ENCODE measurements at regions not wholly inside any gene's neighbourhood (a gene's known extent, or its start where the extent isn't known, plus 50 kb on each side); places are given as distances from the start of the nearest gene placed in this dataset.

GRCh38 chr14:97329701-97330100 lies 532.5 kb downstream of the VRK1 start:
- Histone ChIP-seq H3K27me3 (ENCODE audit: control insufficient read depth in 5 of 5, insufficient read depth in 4 of 5, low read length in 5 of 5) (peaks cover 0 to 4% (median 0%) of the 10 kb centered on the region in 5 donors), H3K4me1 (ENCODE audit: control insufficient read depth in 5 of 5, insufficient read depth in 5 of 5, low read length in 5 of 5) (no peaks in the 10 kb centered on the region), H3K9ac (ENCODE audit: low read length in 5 of 5) (no peak overlapping the region), H3K36me3 (ENCODE audit: control insufficient read depth in 5 of 5, insufficient read depth in 5 of 5, low read length in 5 of 5) (no peaks in the 10 kb centered on the region), H3K4me3 (ENCODE audit: low read depth in 1 of 5, low read length in 5 of 5) (no peak overlapping the region), H3K9me3 (ENCODE audit: control insufficient read depth in 5 of 5, low read length in 5 of 5) (peaks cover 0 to 4% (median 2%) of the 10 kb centered on the region in 5 donors), H3K27ac (ENCODE audit: low read depth, low read length) (no peak overlapping the region)

GRCh38 chr14:97331058-97331457 lies 533.9 kb downstream of the VRK1 start:
- Histone ChIP-seq H3K4me3 (ENCODE audit: low read depth in 1 of 5, low read length in 5 of 5) (no peak overlapping the region), H3K9ac (ENCODE audit: low read length in 5 of 5) (no peak overlapping the region), H3K9me3 (ENCODE audit: control insufficient read depth in 5 of 5, low read length in 5 of 5) (peaks cover 0 to 4% (median 2%) of the 10 kb centered on the region in 5 donors), H3K27ac (ENCODE audit: low read depth, low read length) (no peak overlapping the region), H3K4me1 (ENCODE audit: control insufficient read depth in 5 of 5, insufficient read depth in 5 of 5, low read length in 5 of 5) (no peaks in the 10 kb centered on the region), H3K36me3 (ENCODE audit: control insufficient read depth in 5 of 5, insufficient read depth in 5 of 5, low read length in 5 of 5) (no peaks in the 10 kb centered on the region), H3K27me3 (ENCODE audit: control insufficient read depth in 5 of 5, insufficient read depth in 4 of 5, low read length in 5 of 5) (peaks cover 0 to 4% (median 0%) of the 10 kb centered on the region in 5 donors)

- Histone ChIP-seq H3K4me3 (ENCODE audit: low read depth in 1 of 5, low read length in 5 of 5) (no peak overlapping the region), H3K27ac (ENCODE audit: low read depth, low read length) (no peak overlapping the region), H3K4me1 (ENCODE audit: control insufficient read depth in 5 of 5, insufficient read depth in 5 of 5, low read length in 5 of 5) (no peaks in the 10 kb centered on the region), H3K27me3 (ENCODE audit: control insufficient read depth in 5 of 5, insufficient read depth in 4 of 5, low read length in 5 of 5) (peaks cover 0 to 4% (median 0%) of the 10 kb centered on the region in 5 donors), H3K36me3 (ENCODE audit: control insufficient read depth in 5 of 5, insufficient read depth in 5 of 5, low read length in 5 of 5) (no peaks in the 10 kb centered on the region), H3K9ac (ENCODE audit: low read length in 5 of 5) (no peak overlapping the region), H3K9me3 (ENCODE audit: control insufficient read depth in 5 of 5, low read length in 5 of 5) (peaks cover 0 to 4% (median 2%) of the 10 kb centered on the region in 5 donors)
Measured at GRCh38 chr14:97331526-97331925, 534.3 kb downstream of the VRK1 start.

GRCh38 chr14:97336179-97336578 lies 539.0 kb downstream of the VRK1 start:
- Histone ChIP-seq H3K9me3 (ENCODE audit: control insufficient read depth in 5 of 5, low read length in 5 of 5) (peaks cover 0 to 4% (median 0%) of the 10 kb centered on the region in 5 donors), H3K9ac (ENCODE audit: low read length in 5 of 5) (no peak overlapping the region), H3K36me3 (ENCODE audit: control insufficient read depth in 5 of 5, insufficient read depth in 5 of 5, low read length in 5 of 5) (no peaks in the 10 kb centered on the region), H3K27me3 (ENCODE audit: control insufficient read depth in 5 of 5, insufficient read depth in 4 of 5, low read length in 5 of 5) (peaks cover 0 to 6% (median 0%) of the 10 kb centered on the region in 5 donors), H3K4me1 (ENCODE audit: control insufficient read depth in 5 of 5, insufficient read depth in 5 of 5, low read length in 5 of 5) (no peaks in the 10 kb centered on the region), H3K27ac (ENCODE audit: low read depth, low read length) (no peak overlapping the region), H3K4me3 (ENCODE audit: low read depth in 1 of 5, low read length in 5 of 5) (no peak overlapping the region)

GRCh38 chr14:97336816-97337215 lies 539.6 kb downstream of the VRK1 start:
- Histone ChIP-seq H3K4me3 (ENCODE audit: low read depth in 1 of 5, low read length in 5 of 5) (no peak overlapping the region), H3K9ac (ENCODE audit: low read length in 5 of 5) (no peak overlapping the region), H3K27ac (ENCODE audit: low read depth, low read length) (no peak overlapping the region), H3K9me3 (ENCODE audit: control insufficient read depth in 5 of 5, low read length in 5 of 5) (peaks cover 0 to 4% (median 0%) of the 10 kb centered on the region in 5 donors), H3K36me3 (ENCODE audit: control insufficient read depth in 5 of 5, insufficient read depth in 5 of 5, low read length in 5 of 5) (no peaks in the 10 kb centered on the region), H3K4me1 (ENCODE audit: control insufficient read depth in 5 of 5, insufficient read depth in 5 of 5, low read length in 5 of 5) (no peaks in the 10 kb centered on the region), H3K27me3 (ENCODE audit: control insufficient read depth in 5 of 5, insufficient read depth in 4 of 5, low read length in 5 of 5) (peaks cover 0 to 6% (median 0%) of the 10 kb centered on the region in 5 donors)

GRCh38 chr14:97337267-97337666 lies 540.1 kb downstream of the VRK1 start:
- Histone ChIP-seq H3K27ac (ENCODE audit: low read depth, low read length) (no peak overlapping the region), H3K4me3 (ENCODE audit: low read depth in 1 of 5, low read length in 5 of 5) (no peak overlapping the region), H3K36me3 (ENCODE audit: control insufficient read depth in 5 of 5, insufficient read depth in 5 of 5, low read length in 5 of 5) (no peaks in the 10 kb centered on the region), H3K27me3 (ENCODE audit: control insufficient read depth in 5 of 5, insufficient read depth in 4 of 5, low read length in 5 of 5) (peaks cover 0 to 6% (median 0%) of the 10 kb centered on the region in 5 donors), H3K9ac (ENCODE audit: low read length in 5 of 5) (no peak overlapping the region), H3K9me3 (ENCODE audit: control insufficient read depth in 5 of 5, low read length in 5 of 5) (peaks cover 0 to 4% (median 0%) of the 10 kb centered on the region in 5 donors), H3K4me1 (ENCODE audit: control insufficient read depth in 5 of 5, insufficient read depth in 5 of 5, low read length in 5 of 5) (no peaks in the 10 kb centered on the region)

GRCh38 chr14:97337670-97338069 lies 540.5 kb downstream of the VRK1 start:
- Histone ChIP-seq H3K9me3 (ENCODE audit: control insufficient read depth in 5 of 5, low read length in 5 of 5) (peaks cover 0 to 4% (median 0%) of the 10 kb centered on the region in 5 donors), H3K4me1 (ENCODE audit: control insufficient read depth in 5 of 5, insufficient read depth in 5 of 5, low read length in 5 of 5) (no peaks in the 10 kb centered on the region), H3K27ac (ENCODE audit: low read depth, low read length) (no peak overlapping the region), H3K27me3 (ENCODE audit: control insufficient read depth in 5 of 5, insufficient read depth in 4 of 5, low read length in 5 of 5) (peaks cover 0 to 6% (median 0%) of the 10 kb centered on the region in 5 donors), H3K4me3 (ENCODE audit: low read depth in 1 of 5, low read length in 5 of 5) (no peak overlapping the region), H3K9ac (ENCODE audit: low read length in 5 of 5) (no peak overlapping the region), H3K36me3 (ENCODE audit: control insufficient read depth in 5 of 5, insufficient read depth in 5 of 5, low read length in 5 of 5) (no peaks in the 10 kb centered on the region)

- no peaks in the 10 kb centered on the region for H3K4me1 ChIP-seq (ENCODE audit: control insufficient read depth in 5 of 5, insufficient read depth in 5 of 5, low read length in 5 of 5)
- no peaks in the 10 kb centered on the region for H3K9me3 ChIP-seq (ENCODE audit: control insufficient read depth in 5 of 5, low read length in 5 of 5)
- no peak overlapping the region for H3K4me3 ChIP-seq (ENCODE audit: low read depth in 1 of 5, low read length in 5 of 5)
- H3K27ac ChIP-seq (ENCODE audit: low read depth, low read length), result no peak overlapping the region
- no peak overlapping the region for H3K9ac ChIP-seq (ENCODE audit: low read length in 5 of 5)
- no peaks in the 10 kb centered on the region for H3K36me3 ChIP-seq (ENCODE audit: control insufficient read depth in 5 of 5, insufficient read depth in 5 of 5, low read length in 5 of 5)
- peaks cover 0 to 4% (median 0%) of the 10 kb centered on the region in 5 donors for H3K27me3 ChIP-seq (ENCODE audit: control insufficient read depth in 5 of 5, insufficient read depth in 4 of 5, low read length in 5 of 5)
Measured at GRCh38 chr14:97344666-97345065, 547.5 kb downstream of the VRK1 start.

- H3K4me1 ChIP-seq (ENCODE audit: control insufficient read depth in 5 of 5, insufficient read depth in 5 of 5, low read length in 5 of 5), result no peaks in the 10 kb centered on the region
- H3K9me3 ChIP-seq (ENCODE audit: control insufficient read depth in 5 of 5, low read length in 5 of 5), result no peaks in the 10 kb centered on the region
- H3K4me3 ChIP-seq (ENCODE audit: low read depth in 1 of 5, low read length in 5 of 5), result no peak overlapping the region
- no peak overlapping the region for H3K9ac ChIP-seq (ENCODE audit: low read length in 5 of 5)
- H3K27me3 ChIP-seq (ENCODE audit: control insufficient read depth in 5 of 5, insufficient read depth in 4 of 5, low read length in 5 of 5), result peaks cover 0 to 4% (median 0%) of the 10 kb centered on the region in 5 donors
- no peak overlapping the region for H3K27ac ChIP-seq (ENCODE audit: low read depth, low read length)
- no peaks in the 10 kb centered on the region for H3K36me3 ChIP-seq (ENCODE audit: control insufficient read depth in 5 of 5, insufficient read depth in 5 of 5, low read length in 5 of 5)
Measured at GRCh38 chr14:97346675-97347074, 549.5 kb downstream of the VRK1 start.

GRCh38 chr14:97349463-97349862 lies 552.3 kb downstream of the VRK1 start:
- Histone ChIP-seq H3K36me3 (ENCODE audit: control insufficient read depth in 5 of 5, insufficient read depth in 5 of 5, low read length in 5 of 5) (no peaks in the 10 kb centered on the region), H3K27ac (ENCODE audit: low read depth, low read length) (no peak overlapping the region), H3K27me3 (ENCODE audit: control insufficient read depth in 5 of 5, insufficient read depth in 4 of 5, low read length in 5 of 5) (peaks cover 0 to 4% (median 0%) of the 10 kb centered on the region in 5 donors), H3K4me3 (ENCODE audit: low read depth in 1 of 5, low read length in 5 of 5) (no peak overlapping the region), H3K9ac (ENCODE audit: low read length in 5 of 5) (no peak overlapping the region), H3K9me3 (ENCODE audit: control insufficient read depth in 5 of 5, low read length in 5 of 5) (no peaks in the 10 kb centered on the region), H3K4me1 (ENCODE audit: control insufficient read depth in 5 of 5, insufficient read depth in 5 of 5, low read length in 5 of 5) (no peaks in the 10 kb centered on the region)

Measured in subcutaneous abdominal adipose tissue (tissue), 5 donors.